Memory B cell (primary cell): ENCODE measurements at regions not wholly inside any gene's neighbourhood (a gene's known extent, or its start where the extent isn't known, plus 50 kb on each side); places are given as distances from the start of the nearest gene placed in this dataset.
"Not testable (repeated sequence)": the region's sequence is repeated elsewhere in the genome, so short reads cannot be mapped to it uniquely, and the experiment has no call there.

ENCODE experiments used
- ATAC-seq: fragments of 150-1000 bp; cut with Tn5 transposase; 2 replicates; pipeline ENCODE4 v1.10.0; 2021; ENCODE audit warnings: low read depth, mild to moderate bottlenecking, moderate library complexity
- DNase-seq, 2 donors: peaks; one replicate each; pipeline ENCODE4 v3.0.0; 2022; ENCODE audit warnings: low spot score in 2 of 2
- H3K27ac Mint-ChIP-seq: one replicate; pipeline ENCODE4 v1.8.0; 2022; ENCODE audit warnings: mild to moderate bottlenecking, moderate library complexity, mixed read lengths
- H3K27me3 Mint-ChIP-seq: one replicate; pipeline ENCODE4 v1.8.0; 2022; ENCODE audit warnings: mixed read lengths
- H3K36me3 Mint-ChIP-seq: one replicate; pipeline ENCODE4 v1.8.0; 2022; ENCODE audit warnings: mild to moderate bottlenecking, mixed read lengths
- H3K4me1 Mint-ChIP-seq: one replicate; pipeline ENCODE4 v1.8.0; 2022; ENCODE audit warnings: mixed read lengths
- H3K4me3 Mint-ChIP-seq: one replicate; pipeline ENCODE4 v1.8.0; 2022; ENCODE audit warnings: mild to moderate bottlenecking, moderate library complexity, mixed read lengths
- H3K9me3 Mint-ChIP-seq: one replicate; pipeline ENCODE4 v1.8.0; 2022; ENCODE audit warnings: mixed read lengths

- peaks cover 2% of the 10 kb centered on the region for H3K4me1 Mint-ChIP-seq
- DNase-seq (no peak), ATAC-seq (no peak)
- no peak overlapping the region for H3K27ac Mint-ChIP-seq
- H3K27me3 Mint-ChIP-seq = no peaks in the 10 kb centered on the region
- peaks cover 6% of the 10 kb centered on the region for H3K9me3 Mint-ChIP-seq
- no peaks in the 10 kb centered on the region for H3K36me3 Mint-ChIP-seq
- H3K4me3 Mint-ChIP-seq = no peak overlapping the region
These were observed 679.4 kb downstream of the NUP35 start for GRCh38 chr2:183803596-183803995.

DNA sequence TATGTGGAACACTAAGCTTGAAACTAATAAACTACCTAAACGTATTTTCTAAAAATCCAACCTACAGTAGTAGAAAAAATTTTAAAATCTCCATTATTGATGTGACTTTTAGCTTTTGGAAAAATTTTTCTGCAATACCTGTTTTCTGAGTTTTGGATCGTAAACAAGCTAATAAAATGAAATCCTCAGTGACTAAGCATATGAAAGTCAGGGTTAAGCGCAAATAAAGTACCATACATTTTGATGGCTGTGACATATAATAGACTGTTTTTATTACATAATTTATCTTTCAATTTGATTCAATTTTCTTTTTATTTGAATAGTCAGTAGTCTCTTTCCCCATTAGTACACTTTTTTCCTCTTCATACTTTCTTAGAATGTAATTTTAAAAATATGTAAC, 683.6 kb downstream of the NUP35 start:
- Mint-ChIP-seq H3K36me3 (no peaks in the 10 kb centered on the region), H3K4me1 (no peaks in the 10 kb centered on the region), H3K9me3 (no peaks in the 10 kb centered on the region), H3K4me3 (no peak overlapping the region), H3K27ac (no peak overlapping the region), H3K27me3 (no peaks in the 10 kb centered on the region)
- ATAC-seq = no peak
- no peak for DNase-seq

DNA sequence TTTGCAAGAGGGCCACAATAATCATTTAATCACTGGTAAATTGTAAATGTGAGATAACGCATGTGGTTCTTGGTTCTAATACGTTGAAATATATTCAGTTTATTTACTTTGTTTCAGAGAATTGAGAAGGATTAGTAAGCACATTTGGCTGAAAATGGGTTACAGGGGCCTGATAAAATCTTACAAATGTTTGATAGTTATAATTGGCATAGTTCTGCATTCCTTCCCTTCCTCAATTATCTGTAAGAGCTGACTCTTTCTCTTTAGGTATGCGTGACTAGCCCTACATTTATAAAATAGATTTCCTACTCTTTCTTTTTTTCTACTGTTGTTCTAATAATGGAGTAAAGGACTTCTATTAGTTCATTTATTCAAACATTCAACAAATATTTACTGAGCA, 685.2 kb downstream of the NUP35 start:
- Mint-ChIP-seq H3K4me1 (no peaks in the 10 kb centered on the region), H3K9me3 (no peaks in the 10 kb centered on the region), H3K27me3 (no peaks in the 10 kb centered on the region), H3K27ac (no peak overlapping the region), H3K36me3 (no peaks in the 10 kb centered on the region), H3K4me3 (no peak overlapping the region)
- ATAC-seq (no peak), DNase-seq (no peak)

DNA sequence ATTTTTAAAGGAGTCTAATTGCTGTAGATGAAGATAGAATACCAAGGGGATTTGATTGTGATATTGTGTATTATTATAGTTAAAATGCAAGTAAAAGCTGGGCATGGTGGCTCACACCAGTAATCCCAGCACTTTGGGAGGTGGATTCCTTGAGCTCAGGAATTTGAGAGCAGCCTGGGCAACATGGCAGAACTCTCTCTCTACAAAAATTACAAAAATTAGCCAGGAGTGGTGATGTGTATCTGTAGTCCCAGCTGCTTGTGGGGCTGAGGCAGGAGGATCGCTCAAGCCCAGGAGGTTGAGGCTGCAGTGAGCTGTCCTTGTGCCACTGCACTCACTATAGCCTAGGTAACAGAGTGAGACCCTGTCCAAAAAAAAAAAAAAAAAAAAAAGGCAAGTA, 687.0 kb downstream of the NUP35 start:
- Mint-ChIP-seq H3K9me3 (no peaks in the 10 kb centered on the region), H3K36me3 (no peaks in the 10 kb centered on the region), H3K27me3 (no peaks in the 10 kb centered on the region), H3K4me1 (no peaks in the 10 kb centered on the region), H3K27ac (no peak overlapping the region), H3K4me3 (no peak overlapping the region)
- no peak for ATAC-seq
- no peak for DNase-seq

GRCh38 chr2:183812091-183812490, 687.8 kb downstream of the NUP35 start:
- ATAC-seq = no peak
- no peaks in the 10 kb centered on the region for H3K9me3 Mint-ChIP-seq
- H3K27me3 Mint-ChIP-seq = no peaks in the 10 kb centered on the region
- DNase-seq = no peak
- no peak overlapping the region for H3K27ac Mint-ChIP-seq
- H3K36me3 Mint-ChIP-seq = no peaks in the 10 kb centered on the region
- H3K4me1 Mint-ChIP-seq = no peaks in the 10 kb centered on the region
- no peak overlapping the region for H3K4me3 Mint-ChIP-seq

DNA sequence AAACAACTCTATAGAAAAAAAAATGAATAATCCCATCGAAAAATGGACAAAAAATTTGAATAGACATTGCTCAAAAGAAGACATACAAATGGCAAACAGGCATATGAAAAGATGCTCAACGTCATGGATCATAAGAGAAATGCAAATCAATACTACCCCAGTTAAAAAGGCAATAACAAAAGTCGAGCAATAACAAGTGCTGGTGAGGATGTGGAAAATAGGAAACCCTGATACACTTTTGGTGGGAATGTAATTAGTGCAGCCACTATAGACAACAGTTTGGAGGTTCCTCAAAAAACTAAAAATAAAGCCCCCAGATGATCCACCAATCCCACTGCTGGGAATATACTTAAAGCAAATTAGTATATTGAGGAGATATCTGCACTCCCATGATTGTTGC, 701.5 kb downstream of the NUP35 start:
- no peak overlapping the region for H3K27ac Mint-ChIP-seq
- DNase-seq (no peak), ATAC-seq (no peak)
- H3K4me1 Mint-ChIP-seq = no peaks in the 10 kb centered on the region
- H3K27me3 Mint-ChIP-seq = no peaks in the 10 kb centered on the region
- peaks cover 6% of the 10 kb centered on the region for H3K9me3 Mint-ChIP-seq
- H3K36me3 Mint-ChIP-seq = no peaks in the 10 kb centered on the region
- no peak overlapping the region for H3K4me3 Mint-ChIP-seq

- H3K4me1 Mint-ChIP-seq = no peaks in the 10 kb centered on the region
- ATAC-seq = no peak
- no peak overlapping the region for H3K27ac Mint-ChIP-seq
- peaks cover 4% of the 10 kb centered on the region for H3K9me3 Mint-ChIP-seq
- no peaks in the 10 kb centered on the region for H3K27me3 Mint-ChIP-seq
- no peaks in the 10 kb centered on the region for H3K36me3 Mint-ChIP-seq
- no peak for DNase-seq
- H3K4me3 Mint-ChIP-seq = no peak overlapping the region
These were observed 705.7 kb downstream of the NUP35 start for GRCh38 chr2:183829931-183830330.

DNA sequence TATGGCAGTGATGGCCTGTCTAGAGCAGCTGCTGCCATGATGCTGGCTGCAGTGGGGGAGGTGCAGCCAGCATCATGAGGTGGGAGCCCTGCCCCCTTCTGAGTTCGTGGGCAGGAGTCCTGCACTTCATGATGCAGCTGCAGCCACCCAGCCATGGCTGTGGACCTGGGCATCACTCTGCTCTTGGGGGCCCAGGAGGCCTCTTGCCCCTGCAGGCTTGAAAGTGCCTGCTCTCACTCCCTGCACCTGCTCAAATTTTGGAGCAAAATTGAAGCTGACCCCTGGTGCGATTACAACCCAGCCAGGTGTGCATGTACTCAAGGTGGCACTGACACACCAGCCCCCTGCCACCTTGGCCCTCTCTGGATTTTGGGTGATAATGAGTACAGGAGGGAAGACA, 712.9 kb downstream of the NUP35 start:
- peaks cover 1% of the 10 kb centered on the region for H3K9me3 Mint-ChIP-seq
- no peaks in the 10 kb centered on the region for H3K27me3 Mint-ChIP-seq
- H3K36me3 Mint-ChIP-seq = no peaks in the 10 kb centered on the region
- no peak overlapping the region for H3K4me3 Mint-ChIP-seq
- ATAC-seq = no peak
- no peak for DNase-seq
- H3K4me1 Mint-ChIP-seq = no peaks in the 10 kb centered on the region
- H3K27ac Mint-ChIP-seq = no peak overlapping the region

DNA sequence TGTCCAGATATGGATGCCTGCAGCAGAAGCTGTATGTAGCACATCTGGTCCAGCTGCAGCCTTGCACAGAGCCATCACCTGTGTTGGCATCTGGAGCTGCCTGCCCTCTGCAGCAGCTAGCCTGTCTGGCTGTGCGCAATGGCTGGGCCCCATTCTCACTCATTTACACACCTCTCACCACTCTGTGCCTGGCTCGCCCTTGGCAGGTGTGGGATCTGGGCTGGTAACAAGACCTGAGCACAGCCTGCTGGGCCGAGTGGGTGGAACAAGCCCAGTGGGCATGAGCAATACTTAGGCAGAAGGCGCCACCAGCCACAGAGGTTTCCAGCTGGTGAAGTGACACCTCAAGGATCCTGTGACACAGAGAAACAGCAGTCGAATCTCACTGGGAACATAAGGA, 714.1 kb downstream of the NUP35 start:
- H3K9me3 Mint-ChIP-seq = peaks cover 1% of the 10 kb centered on the region
- H3K4me3 Mint-ChIP-seq = no peak overlapping the region
- no peaks in the 10 kb centered on the region for H3K27me3 Mint-ChIP-seq
- H3K36me3 Mint-ChIP-seq = no peaks in the 10 kb centered on the region
- DNase-seq (no peak), ATAC-seq (no peak)
- H3K4me1 Mint-ChIP-seq = no peaks in the 10 kb centered on the region
- no peak overlapping the region for H3K27ac Mint-ChIP-seq

GRCh38 chr2:183840061-183840584, 715.9 kb downstream of the NUP35 start:
- Mint-ChIP-seq H3K9me3 (peaks cover 1% of the 10 kb centered on the region), H3K36me3 (no peaks in the 10 kb centered on the region), H3K4me3 (no peak overlapping the region), H3K27ac (no peak overlapping the region), H3K4me1 (no peaks in the 10 kb centered on the region), H3K27me3 (no peaks in the 10 kb centered on the region)
- DNase-seq (no peak), ATAC-seq (no peak)

- H3K4me3 Mint-ChIP-seq, DNase-seq, H3K27me3 Mint-ChIP-seq, H3K9me3 Mint-ChIP-seq, H3K36me3 Mint-ChIP-seq, H3K4me1 Mint-ChIP-seq, ATAC-seq, H3K27ac Mint-ChIP-seq: not testable (repeated sequence)
These were observed 725.6 kb downstream of the NUP35 start for GRCh38 chr2:183849826-183850225.

DNA sequence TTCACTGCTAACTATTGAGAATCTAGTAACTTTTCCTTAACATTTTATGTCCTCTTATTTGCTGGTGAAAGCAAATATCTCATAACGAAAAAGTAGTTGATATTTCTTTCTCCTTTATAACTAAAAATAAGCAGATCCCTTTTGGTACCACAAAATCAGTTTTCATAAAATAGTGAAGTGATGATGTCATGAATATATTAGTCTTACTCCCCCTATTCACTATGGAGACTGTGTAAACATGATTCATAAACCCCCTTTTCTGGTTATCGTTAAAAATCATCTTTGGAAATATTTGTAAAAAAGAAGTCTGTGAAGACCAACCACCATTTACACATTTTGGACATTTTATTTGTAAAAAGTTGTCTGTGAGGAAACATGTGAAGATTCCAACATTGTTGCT, 734.9 kb downstream of the NUP35 start:
- no peak overlapping the region for H3K27ac Mint-ChIP-seq
- DNase-seq = no peak
- H3K9me3 Mint-ChIP-seq = peaks cover 7% of the 10 kb centered on the region
- H3K4me3 Mint-ChIP-seq = no peak overlapping the region
- no peak for ATAC-seq
- H3K36me3 Mint-ChIP-seq = no peaks in the 10 kb centered on the region
- no peaks in the 10 kb centered on the region for H3K4me1 Mint-ChIP-seq
- H3K27me3 Mint-ChIP-seq = no peaks in the 10 kb centered on the region

GRCh38 chr2:183866666-183867065, 731.7 kb upstream of the ZNF804A start:
- DNase-seq = no peak
- no peaks in the 10 kb centered on the region for H3K36me3 Mint-ChIP-seq
- H3K27ac Mint-ChIP-seq = no peak overlapping the region
- ATAC-seq = no peak
- no peaks in the 10 kb centered on the region for H3K9me3 Mint-ChIP-seq
- H3K4me3 Mint-ChIP-seq = no peak overlapping the region
- no peaks in the 10 kb centered on the region for H3K4me1 Mint-ChIP-seq
- no peaks in the 10 kb centered on the region for H3K27me3 Mint-ChIP-seq

DNA sequence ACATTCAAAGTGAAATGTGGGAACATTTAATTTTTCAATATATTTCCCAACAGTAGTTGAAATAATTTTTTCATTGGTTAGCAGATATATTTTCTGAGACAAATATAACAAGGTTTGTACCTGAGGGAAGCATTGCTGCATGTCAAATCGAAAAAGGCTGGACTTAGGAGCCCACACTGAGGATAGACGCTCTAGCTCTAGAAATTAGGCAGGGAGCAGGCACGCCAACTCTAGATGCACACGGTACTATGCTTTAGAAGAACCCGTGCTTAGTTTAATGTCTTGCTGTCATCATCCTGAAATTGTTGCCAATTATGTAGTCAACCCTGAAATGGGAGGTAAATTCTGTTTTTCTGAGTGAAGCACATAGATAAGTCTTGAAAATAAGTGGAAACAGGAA, 731.1 kb upstream of the ZNF804A start:
- H3K36me3 Mint-ChIP-seq = no peaks in the 10 kb centered on the region
- DNase-seq = no peak
- H3K27ac Mint-ChIP-seq = no peak overlapping the region
- no peaks in the 10 kb centered on the region for H3K9me3 Mint-ChIP-seq
- no peaks in the 10 kb centered on the region for H3K27me3 Mint-ChIP-seq
- no peak overlapping the region for H3K4me3 Mint-ChIP-seq
- ATAC-seq = no peak
- H3K4me1 Mint-ChIP-seq = no peaks in the 10 kb centered on the region

DNA sequence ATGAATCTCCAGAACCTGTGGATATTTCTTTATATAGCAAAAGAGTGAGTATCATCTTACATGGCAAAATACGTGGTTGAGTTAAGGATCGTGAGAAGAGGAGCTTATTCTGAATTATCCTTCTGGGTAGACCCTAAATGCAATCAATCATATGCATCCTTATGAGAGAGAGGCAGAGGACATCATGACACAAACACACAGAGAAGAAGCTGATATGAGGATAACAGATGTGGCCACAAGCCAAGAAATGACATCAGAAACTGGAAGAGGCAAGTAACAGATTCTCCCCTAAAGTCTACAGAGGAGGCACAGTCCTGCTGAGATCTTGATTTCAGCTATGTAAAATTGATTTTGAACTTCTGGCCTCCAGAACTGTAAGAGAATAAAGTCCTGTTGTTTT, 730.2 kb upstream of the ZNF804A start:
- Mint-ChIP-seq H3K27ac (no peak overlapping the region), H3K36me3 (no peaks in the 10 kb centered on the region), H3K27me3 (no peaks in the 10 kb centered on the region), H3K9me3 (no peaks in the 10 kb centered on the region), H3K4me3 (no peak overlapping the region), H3K4me1 (no peaks in the 10 kb centered on the region)
- DNase-seq (no peak), ATAC-seq (no peak)

DNA sequence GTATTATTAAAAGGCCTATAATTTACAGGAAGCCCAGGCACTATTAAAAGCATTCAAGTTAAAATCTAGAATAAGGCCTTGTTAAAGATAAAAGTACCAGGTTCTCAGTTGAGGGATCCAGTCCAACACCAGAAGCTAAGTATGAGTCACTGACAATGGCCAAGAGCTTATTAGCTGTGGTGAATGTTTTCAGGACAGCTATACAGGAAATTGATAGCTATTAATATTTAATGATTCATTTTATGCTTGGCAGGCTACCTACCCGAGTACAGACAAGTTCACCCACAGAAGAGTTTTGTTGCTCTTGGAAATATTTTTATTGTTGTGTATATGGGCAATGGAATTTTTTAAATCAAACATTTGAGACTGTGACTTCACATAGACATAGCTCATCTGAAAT, 729.6 kb upstream of the ZNF804A start:
- Mint-ChIP-seq H3K9me3 (no peaks in the 10 kb centered on the region), H3K36me3 (no peaks in the 10 kb centered on the region), H3K27ac (no peak overlapping the region), H3K27me3 (no peaks in the 10 kb centered on the region), H3K4me3 (no peak overlapping the region), H3K4me1 (no peaks in the 10 kb centered on the region)
- ATAC-seq (no peak), DNase-seq (no peak)
